Lower leg skin (tissue), 4 donors: ENCODE measurements at regions not wholly inside any gene's neighbourhood (a gene's known extent, or its start where the extent isn't known, plus 50 kb on each side); places are given as distances from the start of the nearest gene placed in this dataset.

Experiments
- DNase-seq, 2 donors: peaks; one replicate each; pipeline ENCODE4 v3.0.0-alpha.2; 2019; ENCODE audit warnings: low spot score in 2 of 2
- H3K4me3 ChIP-seq: fragments of 200-600 bp; sonication (generic); 2 replicates; pipeline ENCODE4 v1.5.1; 2017; ENCODE audit warnings: mild to moderate bottlenecking, low read depth; ENCODE audit not compliant: poor library complexity, severe bottlenecking
- CTCF ChIP-seq, 3 donors: fragments of 450-650 bp; IDR thresholded peaks; one replicate each; pipeline ENCODE4 v1.5.1; 2016; ENCODE audit warnings: antibody characterized with exemption in 3 of 3, mild to moderate bottlenecking in 3 of 3, moderate library complexity in 2 of 3
- POLR2A ChIP-seq, 2 donors: fragments of 450-650 bp; IDR thresholded peaks; one replicate each; pipeline ENCODE4 v1.6.1; 2016 to 2017; ENCODE audit warnings: antibody characterized with exemption in 2 of 2, mild to moderate bottlenecking in 1 of 2, moderate library complexity in 1 of 2
- WGBS, 2 donors: methylation state at CpG; one replicate each; pipeline ENCODE4 v1.1.5; 2018; 5-methylcytosine and 5-hydroxymethylcytosine counted together
- intact Hi-C: fragments of 100-400 bp; cut with DNase I; formaldehyde crosslinking; loops from one replicate; pipeline ENCODE4 v1.15.0; 2023; ENCODE audit warnings: low total_unique reads

GRCh38 chr21:27154451-27155129 lies 187.7 kb upstream of the ADAMTS5 start:
- WGBS, 2 donors = 50 to 53% methylated on average over 4 of the region's 4 CpGs
- TF ChIP-seq CTCF (IDR thresholded peaks at IDR 0.05) (no peak), POLR2A (IDR thresholded peaks at IDR 0.05) (no peak)

GRCh38 chr21:27152996-27153395 lies 186.1 kb upstream of the ADAMTS5 start:
- TF ChIP-seq CTCF (IDR thresholded peaks at IDR 0.05) (no peak), POLR2A (IDR thresholded peaks at IDR 0.05) (no peak)
- H3K4me3 ChIP-seq = no peak overlapping the region
- DNase-seq = no peak
- intact Hi-C loops = no loop called here

More at GRCh38 chr21:27154451-27155129, 187.7 kb upstream of the ADAMTS5 start:
- intact Hi-C loops = no loop called here
- no peak for DNase-seq
- no peak overlapping the region for H3K4me3 ChIP-seq

- intact Hi-C loops = no loop called here
- no peak for DNase-seq
- 36 to 37% methylated on average over 2 of the region's 2 CpGs for WGBS, 2 donors
- H3K4me3 ChIP-seq = no peak overlapping the region
- TF ChIP-seq POLR2A (IDR thresholded peaks at IDR 0.05) = no peak
- TF ChIP-seq CTCF (IDR thresholded peaks at IDR 0.05) = no peak
Observed at GRCh38 chr21:27149034-27149433, 182.1 kb upstream of the ADAMTS5 start.

- H3K4me3 ChIP-seq = no peak overlapping the region
- no peak for DNase-seq
- WGBS, 2 donors = 84 to 88% methylated on average over 1 of the region's 1 CpG
- TF ChIP-seq POLR2A (IDR thresholded peaks at IDR 0.05) = no peak
- no peak for TF ChIP-seq CTCF (IDR thresholded peaks at IDR 0.05)
- intact Hi-C loops = no loop called here
Observed at GRCh38 chr21:27146268-27146667, 179.4 kb upstream of the ADAMTS5 start.

- 90 to 92% methylated on average over 6 of the region's 6 CpGs for WGBS, 2 donors
- no peak for DNase-seq
Observed at GRCh38 chr21:27145134-27145798, 178.4 kb upstream of the ADAMTS5 start.

More at GRCh38 chr21:27145134-27145798, 178.4 kb upstream of the ADAMTS5 start:
- H3K4me3 ChIP-seq = no peak overlapping the region
- intact Hi-C loops = no loop called here
- TF ChIP-seq CTCF (IDR thresholded peaks at IDR 0.05) (no peak), POLR2A (IDR thresholded peaks at IDR 0.05) (no peak)
